MM.1S (cell line): ENCODE measurements at regions not wholly inside any gene's neighbourhood (a gene's known extent, or its start where the extent isn't known, plus 50 kb on each side); places are given as distances from the start of the nearest gene placed in this dataset.

ENCODE experiments used
- EZH2 ChIP-seq: fragments of 300-600 bp; sonication (generic); optimal IDR thresholded peaks from 2 replicates; pipeline ENCODE3; 2017; ENCODE audit warnings: low read depth, mild to moderate bottlenecking, antibody characterized with exemption, low read length, mixed read lengths
- EZH2phosphoT487 ChIP-seq: fragments of 300-600 bp; sonication (generic); IDR thresholded peaks from 2 replicates; pipeline ENCODE4 v1.6.1; 2018; ENCODE audit warnings: antibody characterized with exemption, low read length
- TF ChIP-seq, protein P1 (sequence below): fragments of 300-600 bp; sonication (generic); IDR thresholded peaks from 2 replicates; pipeline ENCODE4 v1.5.1; 2016; ENCODE audit warnings: antibody characterized with exemption, low read length, mixed read lengths

DNA sequence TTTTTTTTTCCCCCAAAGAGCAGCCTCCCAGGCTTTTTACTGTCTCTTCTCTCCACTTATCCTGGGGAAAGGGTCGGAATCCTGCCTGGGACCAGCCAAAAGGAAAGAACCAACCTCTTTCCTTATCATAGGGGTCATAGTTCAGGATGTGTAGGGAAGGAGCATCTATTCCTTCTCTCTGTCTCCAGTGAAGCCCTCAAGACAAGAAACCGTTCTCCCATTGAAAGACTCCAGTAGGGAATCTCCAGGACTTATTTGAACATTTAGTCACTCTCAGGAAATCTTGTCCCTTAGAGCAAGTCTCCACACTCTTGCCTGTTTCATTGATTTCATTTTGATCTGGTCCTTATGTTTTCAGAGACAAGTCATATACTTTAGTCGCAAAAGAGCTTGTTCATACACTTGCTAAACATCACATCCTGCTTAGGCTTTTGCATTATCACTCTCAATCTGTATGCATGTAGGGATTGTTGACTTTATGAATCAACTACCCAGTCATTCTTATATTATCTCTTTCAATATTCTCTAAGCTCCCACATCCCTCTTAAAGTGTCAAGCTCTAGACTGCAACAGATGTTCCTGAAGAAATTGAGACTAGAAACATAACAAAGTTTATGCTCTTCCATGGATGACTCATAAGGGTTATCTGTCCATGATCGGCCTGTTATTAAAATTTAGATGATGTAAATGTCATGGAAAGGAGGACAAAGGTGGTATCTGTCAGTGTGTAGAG is 116.2 kb upstream of the ST6GAL2 start:
- TF ChIP-seq, protein P1, sequence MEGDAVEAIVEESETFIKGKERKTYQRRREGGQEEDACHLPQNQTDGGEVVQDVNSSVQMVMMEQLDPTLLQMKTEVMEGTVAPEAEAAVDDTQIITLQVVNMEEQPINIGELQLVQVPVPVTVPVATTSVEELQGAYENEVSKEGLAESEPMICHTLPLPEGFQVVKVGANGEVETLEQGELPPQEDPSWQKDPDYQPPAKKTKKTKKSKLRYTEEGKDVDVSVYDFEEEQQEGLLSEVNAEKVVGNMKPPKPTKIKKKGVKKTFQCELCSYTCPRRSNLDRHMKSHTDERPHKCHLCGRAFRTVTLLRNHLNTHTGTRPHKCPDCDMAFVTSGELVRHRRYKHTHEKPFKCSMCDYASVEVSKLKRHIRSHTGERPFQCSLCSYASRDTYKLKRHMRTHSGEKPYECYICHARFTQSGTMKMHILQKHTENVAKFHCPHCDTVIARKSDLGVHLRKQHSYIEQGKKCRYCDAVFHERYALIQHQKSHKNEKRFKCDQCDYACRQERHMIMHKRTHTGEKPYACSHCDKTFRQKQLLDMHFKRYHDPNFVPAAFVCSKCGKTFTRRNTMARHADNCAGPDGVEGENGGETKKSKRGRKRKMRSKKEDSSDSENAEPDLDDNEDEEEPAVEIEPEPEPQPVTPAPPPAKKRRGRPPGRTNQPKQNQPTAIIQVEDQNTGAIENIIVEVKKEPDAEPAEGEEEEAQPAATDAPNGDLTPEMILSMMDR = no peak
- TF ChIP-seq EZH2phosphoT487 (no peak), EZH2 (no peak)
